HEK293 (cell line): ENCODE measurements at regions not wholly inside any gene's neighbourhood (a gene's known extent, or its start where the extent isn't known, plus 50 kb on each side); places are given as distances from the start of the nearest gene placed in this dataset.

Experiments
- CTCF ChIA-PET: fragments of 350-600 bp; formaldehyde crosslinking; extraction: SDS; loops from one replicate; lab custom pipeline; 2021; ENCODE audit warnings: antibody characterized with exemption; lab: Yijun Ruan, JAX
- POLR2A ChIA-PET: fragments of 300-600 bp; formaldehyde crosslinking; extraction: SDS; loops from one replicate; lab custom pipeline; 2020; ENCODE audit warnings: antibody characterized with exemption, inconsistent platforms; lab: Yijun Ruan, JAX
- H3K27ac ChIP-seq: fragments of 200-500 bp; sonication (Bioruptor generic); 2 replicates; pipeline ENCODE4 v1.5.1; 2014; ENCODE audit warnings: low read depth, low read length, control low read depth, inconsistent platforms; ENCODE audit errors: extremely low read depth
- H3K36me3 ChIP-seq, 2 experiments: fragments of 200-500 bp in 1 of 2; sonication (Bioruptor generic) in 1 of 2; 1 replicate in 1 of 2; 2 replicates in 1 of 2; pipeline ENCODE4 v1.5.1; 2014 to 2017; ENCODE audit warnings: inconsistent platforms in 2 of 2, low read length in 2 of 2; ENCODE audit not compliant: control insufficient read depth in 2 of 2, insufficient read depth in 1 of 2
- H3K4me1 ChIP-seq: fragments of 200-500 bp; sonication (Bioruptor generic); 2 replicates; pipeline ENCODE4 v1.5.1; 2014; ENCODE audit warnings: mild to moderate bottlenecking, low read length, inconsistent platforms; ENCODE audit not compliant: control insufficient read depth, insufficient read depth
- H3K4me3 ChIP-seq: 2 replicates; pipeline ENCODE4 v1.5.1; 2011; ENCODE audit warnings: low read depth, mild to moderate bottlenecking, control low read depth, low read length, moderate library complexity
- H3K9me3 ChIP-seq: fragments of 200-500 bp; sonication (Bioruptor generic); 2 replicates; pipeline ENCODE4 v1.5.1; 2014; ENCODE audit warnings: low read depth, low read length, inconsistent platforms; ENCODE audit not compliant: control insufficient read depth, insufficient read depth
- CTCF ChIP-seq: fragments of 450-650 bp; formaldehyde crosslinking; IDR thresholded peaks from 2 replicates; pipeline ENCODE4 v1.5.1; 2016; ENCODE audit warnings: missing biosample characterization, missing genetic modification characterization
- EGR2 ChIP-seq: fragments of 450-650 bp; formaldehyde crosslinking; IDR thresholded peaks from 2 replicates; pipeline ENCODE4 v1.5.1; 2016; ENCODE audit warnings: low read depth, missing biosample characterization, missing genetic modification characterization
- HOXC10 ChIP-seq: sonication (generic); formaldehyde crosslinking; IDR thresholded peaks from 2 replicates; pipeline ENCODE4 v1.8.1; 2023; ENCODE audit warnings: mild to moderate bottlenecking, missing genetic modification reagents
- PRDM10 ChIP-seq: fragments of 450-650 bp; formaldehyde crosslinking; IDR thresholded peaks from 2 replicates; pipeline ENCODE4 v1.5.1; 2016; ENCODE audit warnings: missing biosample characterization, missing genetic modification characterization
- SCRT2 ChIP-seq: fragments of 450-650 bp; formaldehyde crosslinking; IDR thresholded peaks from 2 replicates; pipeline ENCODE4 v1.5.1; 2016; ENCODE audit warnings: missing biosample characterization, missing genetic modification characterization
- ZEB2 ChIP-seq: fragments of 450-650 bp; formaldehyde crosslinking; IDR thresholded peaks from 2 replicates; pipeline ENCODE4 v1.5.1; 2016; ENCODE audit warnings: missing biosample characterization, missing genetic modification characterization
- ZNF112 ChIP-seq: fragments of 450-650 bp; formaldehyde crosslinking; IDR thresholded peaks from 2 replicates; pipeline ENCODE4 v1.5.0; 2017; ENCODE audit warnings: missing biosample characterization, missing genetic modification characterization
- ZNF114 ChIP-seq: fragments of 450-650 bp; formaldehyde crosslinking; IDR thresholded peaks from 2 replicates; pipeline ENCODE4 v1.5.0; 2017; ENCODE audit warnings: missing biosample characterization, missing genetic modification characterization
- ZNF121 ChIP-seq: fragments of 450-650 bp; formaldehyde crosslinking; IDR thresholded peaks from 2 replicates; pipeline ENCODE4 v1.5.1; 2016; ENCODE audit warnings: missing biosample characterization, missing genetic modification characterization
- ZNF24 ChIP-seq: fragments of 450-650 bp; formaldehyde crosslinking; IDR thresholded peaks from 2 replicates; pipeline ENCODE4 v1.5.1; 2016; ENCODE audit warnings: missing biosample characterization, missing genetic modification characterization
- ZNF473 ChIP-seq: fragments of 450-650 bp; formaldehyde crosslinking; IDR thresholded peaks from 2 replicates; pipeline ENCODE4 v1.5.1; 2017; ENCODE audit warnings: missing biosample characterization, missing genetic modification characterization
- ZNF501 ChIP-seq: fragments of 450-650 bp; formaldehyde crosslinking; IDR thresholded peaks from 2 replicates; pipeline ENCODE4 v1.5.1; 2016; ENCODE audit warnings: missing biosample characterization, missing genetic modification characterization
- ZNF600 ChIP-seq: fragments of 450-650 bp; formaldehyde crosslinking; IDR thresholded peaks from 2 replicates; pipeline ENCODE4 v1.5.1; 2016; ENCODE audit warnings: missing biosample characterization, missing genetic modification characterization
- ZNF704 ChIP-seq: fragments of 450-650 bp; formaldehyde crosslinking; IDR thresholded peaks from 2 replicates; pipeline ENCODE4 v1.5.1; 2016; ENCODE audit warnings: missing biosample characterization, missing genetic modification characterization
- ZNF776 ChIP-seq: fragments of 450-650 bp; formaldehyde crosslinking; IDR thresholded peaks from 2 replicates; pipeline ENCODE4 v1.5.0; 2017; ENCODE audit warnings: missing biosample characterization, missing genetic modification characterization, borderline replicate concordance
- ZNF791 ChIP-seq: fragments of 450-650 bp; formaldehyde crosslinking; IDR thresholded peaks from 2 replicates; pipeline ENCODE4 v1.5.1; 2016; ENCODE audit warnings: missing biosample characterization, missing genetic modification characterization
- ZSCAN4 ChIP-seq: fragments of 450-650 bp; formaldehyde crosslinking; IDR thresholded peaks from 2 replicates; pipeline ENCODE4 v1.5.1; 2017; ENCODE audit warnings: missing biosample characterization, missing genetic modification characterization
- TF ChIP-seq, protein P1 (sequence below): fragments of 450-650 bp; formaldehyde crosslinking; IDR thresholded peaks from 2 replicates; pipeline ENCODE4 v1.5.1; 2016; ENCODE audit warnings: missing biosample characterization, missing genetic modification characterization, low read depth
- TF ChIP-seq, protein P2 (sequence below): fragments of 450-650 bp; formaldehyde crosslinking; IDR thresholded peaks from 2 replicates; pipeline ENCODE4 v1.5.1; 2016; ENCODE audit warnings: missing biosample characterization, missing genetic modification characterization

- TF ChIP-seq, protein P1, sequence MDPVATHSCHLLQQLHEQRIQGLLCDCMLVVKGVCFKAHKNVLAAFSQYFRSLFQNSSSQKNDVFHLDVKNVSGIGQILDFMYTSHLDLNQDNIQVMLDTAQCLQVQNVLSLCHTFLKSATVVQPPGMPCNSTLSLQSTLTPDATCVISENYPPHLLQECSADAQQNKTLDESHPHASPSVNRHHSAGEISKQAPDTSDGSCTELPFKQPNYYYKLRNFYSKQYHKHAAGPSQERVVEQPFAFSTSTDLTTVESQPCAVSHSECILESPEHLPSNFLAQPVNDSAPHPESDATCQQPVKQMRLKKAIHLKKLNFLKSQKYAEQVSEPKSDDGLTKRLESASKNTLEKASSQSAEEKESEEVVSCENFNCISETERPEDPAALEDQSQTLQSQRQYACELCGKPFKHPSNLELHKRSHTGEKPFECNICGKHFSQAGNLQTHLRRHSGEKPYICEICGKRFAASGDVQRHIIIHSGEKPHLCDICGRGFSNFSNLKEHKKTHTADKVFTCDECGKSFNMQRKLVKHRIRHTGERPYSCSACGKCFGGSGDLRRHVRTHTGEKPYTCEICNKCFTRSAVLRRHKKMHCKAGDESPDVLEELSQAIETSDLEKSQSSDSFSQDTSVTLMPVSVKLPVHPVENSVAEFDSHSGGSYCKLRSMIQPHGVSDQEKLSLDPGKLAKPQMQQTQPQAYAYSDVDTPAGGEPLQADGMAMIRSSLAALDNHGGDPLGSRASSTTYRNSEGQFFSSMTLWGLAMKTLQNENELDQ (tag by site-specific recombination), result no peak
- TF ChIP-seq ZNF114 (tag by site-specific recombination) (no peak), CTCF (tag by site-specific recombination) (peak; percentile 57; the same call in 1 of the 2 replicates), ZNF600 (no peak)
Observed at GRCh38 chr1:30106125-30106524, 617.3 kb downstream of the MATN1 start (continued).

GRCh38 chr1:30104551-30104950 is 618.8 kb downstream of the MATN1 start:
- no peak overlapping the region for H3K4me3 ChIP-seq
- no peak overlapping the region for H3K27ac ChIP-seq
- H3K9me3 ChIP-seq, result no peaks in the 10 kb centered on the region
- no peaks in the 10 kb centered on the region for H3K4me1 ChIP-seq
- POLR2A ChIA-PET, result no interaction called here
- no peaks in the 10 kb centered on the region for H3K36me3 ChIP-seq
- CTCF ChIA-PET, result interaction anchor here (0.6 to 1.0 kb wide), 8 partner anchors 18 to 645 kb away, joined by 3 to 4 read pairs (median 3); no protein-coding TSS in a partner anchor
- TF ChIP-seq ZNF24 (tag by site-specific recombination), result peak; percentile 56; the same call in 1 of the 2 replicates
- TF ChIP-seq ZSCAN4, result no peak
- TF ChIP-seq ZNF121, result no peak

DNA sequence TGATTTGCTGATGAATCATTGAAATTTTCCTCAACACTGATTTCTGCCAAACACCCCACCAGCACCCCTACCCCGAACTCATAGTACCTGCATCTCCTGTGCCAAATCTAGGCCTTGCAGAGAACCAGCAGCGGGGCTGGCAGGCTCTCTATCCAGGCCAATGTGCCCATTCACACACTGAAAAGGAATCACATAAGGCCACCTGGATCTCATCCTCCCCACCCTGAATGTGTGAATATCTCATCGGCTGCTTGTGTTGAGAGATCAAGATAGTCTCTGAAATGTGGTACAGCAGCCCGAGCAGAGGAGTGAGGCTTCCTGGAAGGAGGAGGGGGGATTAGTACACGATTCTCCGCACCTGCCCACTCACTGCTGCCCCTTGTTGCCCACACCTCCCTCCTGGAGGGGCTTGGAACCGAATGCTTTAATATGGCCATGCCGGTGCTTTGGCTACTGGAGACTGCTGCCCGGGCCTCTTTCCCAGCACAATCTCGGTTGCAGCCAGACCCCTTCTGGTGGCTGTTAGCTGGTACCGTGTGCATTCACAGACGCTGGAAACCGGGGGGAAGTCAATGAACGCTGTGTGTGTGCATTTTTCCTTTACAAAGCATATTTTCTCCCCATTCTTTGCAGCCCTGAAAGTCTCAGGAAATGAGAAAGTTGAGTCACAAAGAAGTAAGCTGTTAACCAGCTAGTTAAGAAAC is 619.5 kb downstream of the MATN1 start:
- no peak overlapping the region for H3K27ac ChIP-seq
- no peaks in the 10 kb centered on the region for H3K9me3 ChIP-seq
- no peaks in the 10 kb centered on the region for H3K4me1 ChIP-seq
- no peak overlapping the region for H3K4me3 ChIP-seq
- ChIA-PET CTCF (interaction anchor here (0.6 to 1.0 kb wide), 5 partner anchors 17 to 604 kb away, joined by 3 to 4 read pairs (median 3); no protein-coding TSS in a partner anchor), POLR2A (no interaction called here)
- H3K36me3 ChIP-seq, result no peaks in the 10 kb centered on the region
- TF ChIP-seq ZNF112 (tag by site-specific recombination) (no peak), ZNF501 (tag by site-specific recombination) (no peak), ZNF791 (tag by site-specific recombination) (no peak), ZEB2 (no peak), EGR2 (no peak), ZNF704 (tag by site-specific recombination) (no peak), SCRT2 (no peak), ZNF776 (tag by site-specific recombination) (no peak), ZNF473 (tag by site-specific recombination) (no peak), HOXC10 (CRISPR knock-in tag) (no peak), PRDM10 (tag by site-specific recombination) (no peak)
- TF ChIP-seq, protein P2, sequence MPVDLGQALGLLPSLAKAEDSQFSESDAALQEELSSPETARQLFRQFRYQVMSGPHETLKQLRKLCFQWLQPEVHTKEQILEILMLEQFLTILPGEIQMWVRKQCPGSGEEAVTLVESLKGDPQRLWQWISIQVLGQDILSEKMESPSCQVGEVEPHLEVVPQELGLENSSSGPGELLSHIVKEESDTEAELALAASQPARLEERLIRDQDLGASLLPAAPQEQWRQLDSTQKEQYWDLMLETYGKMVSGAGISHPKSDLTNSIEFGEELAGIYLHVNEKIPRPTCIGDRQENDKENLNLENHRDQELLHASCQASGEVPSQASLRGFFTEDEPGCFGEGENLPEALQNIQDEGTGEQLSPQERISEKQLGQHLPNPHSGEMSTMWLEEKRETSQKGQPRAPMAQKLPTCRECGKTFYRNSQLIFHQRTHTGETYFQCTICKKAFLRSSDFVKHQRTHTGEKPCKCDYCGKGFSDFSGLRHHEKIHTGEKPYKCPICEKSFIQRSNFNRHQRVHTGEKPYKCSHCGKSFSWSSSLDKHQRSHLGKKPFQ (tag by site-specific recombination), result no peak
